ENCODE measurements at regions not wholly inside any gene's neighbourhood (a gene's known extent, or its start where the extent isn't known, plus 50 kb on each side); places are given as distances from the start of the nearest gene placed in this dataset.

GRCh38 chr13:22707946-22708345 lies 472.8 kb upstream of the SGCG start:
- H3K9me2 ChIP-seq (ENCODE audit: low read depth, low read length) = no peaks in the 10 kb centered on the region
- no peaks in the 10 kb centered on the region for H3F3A ChIP-seq (ENCODE audit: insufficient read depth, low read length)
- H4K20me1 ChIP-seq (ENCODE audit: insufficient read depth, low read length) = no peaks in the 10 kb centered on the region
- H2AFZ ChIP-seq (ENCODE audit: low read length) = no peak overlapping the region
- TF ChIP-seq EZH2 (IDR thresholded peaks at IDR 0.05; ENCODE audit: borderline replicate concordance, low read length) (no peak), CTCF (IDR thresholded peaks at IDR 0.05; ENCODE audit: low read length) (no peak)
- no peak overlapping the region for H3K9ac ChIP-seq (ENCODE audit: low read length)
- H3K9me3 ChIP-seq (ENCODE audit: low read length) = no peaks in the 10 kb centered on the region
- H3K4me1 ChIP-seq (ENCODE audit: insufficient read depth, low read length, severe bottlenecking) = no peaks in the 10 kb centered on the region
- H3K27me3 ChIP-seq (ENCODE audit: insufficient read depth, low read length) = no peaks in the 10 kb centered on the region
- no peak overlapping the region for H3K4me3 ChIP-seq (ENCODE audit: low read depth, low read length, poor library complexity, severe bottlenecking)
- no peaks in the 10 kb centered on the region for H3K36me3 ChIP-seq (ENCODE audit: insufficient read depth, low read length)
- no peak overlapping the region for H3K27ac ChIP-seq (ENCODE audit: low read depth, low read length, poor library complexity, severe bottlenecking)
- H3K79me2 ChIP-seq (ENCODE audit: insufficient read depth, low read length) = no peaks in the 10 kb centered on the region
- H3K4me2 ChIP-seq (ENCODE audit: low read length) = no peak overlapping the region

GRCh38 chr13:22717036-22717435 lies 463.7 kb upstream of the SGCG start:
- Histone ChIP-seq H3K9me2 (ENCODE audit: low read depth, low read length) (no peaks in the 10 kb centered on the region), H3K79me2 (ENCODE audit: insufficient read depth, low read length) (no peaks in the 10 kb centered on the region), H2AFZ (ENCODE audit: low read length) (no peak overlapping the region), H3K27ac (ENCODE audit: low read depth, low read length, poor library complexity, severe bottlenecking) (no peak overlapping the region), H3K4me3 (ENCODE audit: low read depth, low read length, poor library complexity, severe bottlenecking) (no peak overlapping the region), H3K27me3 (ENCODE audit: insufficient read depth, low read length) (no peaks in the 10 kb centered on the region), H3K4me1 (ENCODE audit: insufficient read depth, low read length, severe bottlenecking) (no peaks in the 10 kb centered on the region), H3K9ac (ENCODE audit: low read length) (no peak overlapping the region), H3K36me3 (ENCODE audit: insufficient read depth, low read length) (no peaks in the 10 kb centered on the region), H4K20me1 (ENCODE audit: insufficient read depth, low read length) (no peaks in the 10 kb centered on the region), H3F3A (ENCODE audit: insufficient read depth, low read length) (no peaks in the 10 kb centered on the region), H3K4me2 (ENCODE audit: low read length) (no peak overlapping the region), H3K9me3 (ENCODE audit: low read length) (no peaks in the 10 kb centered on the region)
- TF ChIP-seq EZH2 (IDR thresholded peaks at IDR 0.05; ENCODE audit: borderline replicate concordance, low read length) (no peak), CTCF (IDR thresholded peaks at IDR 0.05; ENCODE audit: low read length) (no peak)

- Histone ChIP-seq H3K36me3 (ENCODE audit: insufficient read depth, low read length) (no peaks in the 10 kb centered on the region), H3K4me1 (ENCODE audit: insufficient read depth, low read length, severe bottlenecking) (no peaks in the 10 kb centered on the region), H3K9me3 (ENCODE audit: low read length) (no peaks in the 10 kb centered on the region), H3K27me3 (ENCODE audit: insufficient read depth, low read length) (no peaks in the 10 kb centered on the region), H3K79me2 (ENCODE audit: insufficient read depth, low read length) (no peaks in the 10 kb centered on the region), H3K4me3 (ENCODE audit: low read depth, low read length, poor library complexity, severe bottlenecking) (no peak overlapping the region), H3K9me2 (ENCODE audit: low read depth, low read length) (no peaks in the 10 kb centered on the region), H2AFZ (ENCODE audit: low read length) (no peak overlapping the region), H3K27ac (ENCODE audit: low read depth, low read length, poor library complexity, severe bottlenecking) (no peak overlapping the region), H4K20me1 (ENCODE audit: insufficient read depth, low read length) (no peaks in the 10 kb centered on the region), H3F3A (ENCODE audit: insufficient read depth, low read length) (no peaks in the 10 kb centered on the region), H3K9ac (ENCODE audit: low read length) (no peak overlapping the region), H3K4me2 (ENCODE audit: low read length) (no peak overlapping the region)
- TF ChIP-seq EZH2 (IDR thresholded peaks at IDR 0.05; ENCODE audit: borderline replicate concordance, low read length) = no peak
- no peak for TF ChIP-seq CTCF (IDR thresholded peaks at IDR 0.05; ENCODE audit: low read length)
Measured at GRCh38 chr13:22726726-22727125, 454.1 kb upstream of the SGCG start.
